ENCODE measurements at regions not wholly inside any gene's neighbourhood (a gene's known extent, or its start where the extent isn't known, plus 50 kb on each side); places are given as distances from the start of the nearest gene placed in this dataset.
A peak's percentile ranks its signal among the peaks of the same experiment; 100 is the strongest.
"Not testable (repeated sequence)": the region's sequence is repeated elsewhere in the genome, so short reads cannot be mapped to it uniquely, and the experiment has no call there.

GRCh38 chrX:137896123-137896522 lies 330.2 kb downstream of the ZIC3 start:
- H3K4me3 ChIP-seq (ENCODE audit: low read depth, low read length): no peak overlapping the region
- in situ Hi-C loops (cut with HindIII; ENCODE audit: low sequenced_read_pairs): no loop called here
- TF ChIP-seq CTCF (IDR thresholded peaks at IDR 0.05; ENCODE audit: low read depth, low read length): no peak
- DNase-seq (ENCODE audit: low read depth, low spot score): no peak

GRCh38 chrX:137915466-137915865 lies 349.5 kb downstream of the ZIC3 start:
- TF ChIP-seq CTCF (IDR thresholded peaks at IDR 0.05; ENCODE audit: low read depth, low read length): no peak
- in situ Hi-C loops (cut with HindIII; ENCODE audit: low sequenced_read_pairs): no loop called here
- H3K4me3 ChIP-seq (ENCODE audit: low read depth, low read length): no peak overlapping the region
- no peak for DNase-seq (ENCODE audit: low read depth, low spot score)

GRCh38 chrX:137916090-137916746 lies 350.3 kb downstream of the ZIC3 start:
- in situ Hi-C loops (cut with HindIII; ENCODE audit: low sequenced_read_pairs): no loop called here
- no peak for DNase-seq (ENCODE audit: low read depth, low spot score)
- no peak for TF ChIP-seq CTCF (IDR thresholded peaks at IDR 0.05; ENCODE audit: low read depth, low read length)
- H3K4me3 ChIP-seq (ENCODE audit: low read depth, low read length): no peak overlapping the region

- H3K4me3 ChIP-seq (ENCODE audit: low read depth, low read length): no peak overlapping the region
- in situ Hi-C loops (cut with HindIII; ENCODE audit: low sequenced_read_pairs): no loop called here
- TF ChIP-seq CTCF (IDR thresholded peaks at IDR 0.05; ENCODE audit: low read depth, low read length): peak; percentile 37
- DNase-seq (ENCODE audit: low read depth, low spot score): peak; percentile 2
These were observed 360.2 kb downstream of the ZIC3 start for GRCh38 chrX:137926090-137926489.

- H3K4me3 ChIP-seq (ENCODE audit: low read depth, low read length): no peak overlapping the region
- DNase-seq (ENCODE audit: low read depth, low spot score): no peak
- in situ Hi-C loops (cut with HindIII; ENCODE audit: low sequenced_read_pairs): no loop called here
- TF ChIP-seq CTCF (IDR thresholded peaks at IDR 0.05; ENCODE audit: low read depth, low read length): no peak
These were observed 364.0 kb downstream of the ZIC3 start for GRCh38 chrX:137929951-137930350.

GRCh38 chrX:137930533-137930932 lies 364.6 kb downstream of the ZIC3 start:
- H3K4me3 ChIP-seq (ENCODE audit: low read depth, low read length): no peak overlapping the region
- TF ChIP-seq CTCF (IDR thresholded peaks at IDR 0.05; ENCODE audit: low read depth, low read length): no peak
- in situ Hi-C loops (cut with HindIII; ENCODE audit: low sequenced_read_pairs): no loop called here
- no peak for DNase-seq (ENCODE audit: low read depth, low spot score)

- H3K4me3 ChIP-seq (ENCODE audit: low read depth, low read length); DNase-seq (ENCODE audit: low read depth, low spot score); in situ Hi-C loops (cut with HindIII; ENCODE audit: low sequenced_read_pairs): not testable (repeated sequence)
These were observed 368.3 kb downstream of the ZIC3 start for GRCh38 chrX:137934214-137934613.

- in situ Hi-C loops (cut with HindIII; ENCODE audit: low sequenced_read_pairs); H3K4me3 ChIP-seq (ENCODE audit: low read depth, low read length); DNase-seq (ENCODE audit: low read depth, low spot score): not testable (repeated sequence)
These were observed 369.0 kb downstream of the ZIC3 start for GRCh38 chrX:137934887-137935286.
